Naive B cell (primary cell): ENCODE measurements at regions not wholly inside any gene's neighbourhood (a gene's known extent, or its start where the extent isn't known, plus 50 kb on each side); places are given as distances from the start of the nearest gene placed in this dataset.
A peak's percentile ranks its signal among the peaks of the same experiment; 100 is the strongest.

Experiments
- ATAC-seq, 2 donors: fragments of 150-1000 bp; cut with Tn5 transposase; 2 replicates each; pipeline ENCODE4 v1.10.0; 2021; ENCODE audit warnings: low read depth in 2 of 2, mild to moderate bottlenecking in 2 of 2, moderate library complexity in 2 of 2
- DNase-seq: peaks from one replicate; pipeline ENCODE4 v3.0.0; 2022
- H3K27ac Mint-ChIP-seq, 6 donors: one replicate each; pipeline ENCODE4 v1.8.0; 2020 to 2022; ENCODE audit warnings: mild to moderate bottlenecking in 6 of 6, mixed read lengths in 6 of 6, moderate library complexity in 5 of 6, inconsistent platforms in 2 of 6
- H3K27me3 Mint-ChIP-seq, 3 donors: one replicate each; pipeline ENCODE4 v1.8.0; 2021 to 2022; ENCODE audit warnings: mixed read lengths in 3 of 3, mild to moderate bottlenecking in 1 of 3
- H3K36me3 Mint-ChIP-seq, 2 donors: one replicate each; pipeline ENCODE4 v1.8.0; 2020 to 2022; ENCODE audit warnings: mixed read lengths in 2 of 2, inconsistent platforms in 1 of 2, mild to moderate bottlenecking in 1 of 2
- H3K4me1 Mint-ChIP-seq, 3 donors: one replicate each; pipeline ENCODE4 v1.8.0; 2020 to 2022; ENCODE audit warnings: mixed read lengths in 3 of 3, inconsistent platforms in 1 of 3, mild to moderate bottlenecking in 1 of 3, moderate library complexity in 1 of 3
- H3K4me3 Mint-ChIP-seq, 8 donors: one replicate each; pipeline ENCODE4 v1.8.0; 2020 to 2022; ENCODE audit warnings: mild to moderate bottlenecking in 8 of 8, mixed read lengths in 8 of 8, moderate library complexity in 8 of 8, inconsistent platforms in 2 of 8
- H3K9me3 Mint-ChIP-seq, 7 donors: one replicate each; pipeline ENCODE4 v1.8.0; 2020 to 2022; ENCODE audit warnings: mixed read lengths in 7 of 7, mild to moderate bottlenecking in 5 of 7, inconsistent platforms in 2 of 7, moderate library complexity in 1 of 7

- Mint-ChIP-seq H3K4me3 (no peak overlapping the region), H3K4me1 (no peaks in the 10 kb centered on the region), H3K27ac (peak overlapping the region in 1 of 6 donors; percentile 16), H3K27me3 (peaks cover 8 to 61% (median 43%) of the 10 kb centered on the region in 3 donors), H3K9me3 (peaks cover 0 to 9% (median 3%) of the 10 kb centered on the region in 7 donors), H3K36me3 (peaks cover 0 to 6% of the 10 kb centered on the region in 2 donors)
- ATAC-seq (no peak), DNase-seq (no peak)
These were observed 170.8 kb downstream of the SNAPC1 start for GRCh38 chr14:61932974-61933373.

DNA sequence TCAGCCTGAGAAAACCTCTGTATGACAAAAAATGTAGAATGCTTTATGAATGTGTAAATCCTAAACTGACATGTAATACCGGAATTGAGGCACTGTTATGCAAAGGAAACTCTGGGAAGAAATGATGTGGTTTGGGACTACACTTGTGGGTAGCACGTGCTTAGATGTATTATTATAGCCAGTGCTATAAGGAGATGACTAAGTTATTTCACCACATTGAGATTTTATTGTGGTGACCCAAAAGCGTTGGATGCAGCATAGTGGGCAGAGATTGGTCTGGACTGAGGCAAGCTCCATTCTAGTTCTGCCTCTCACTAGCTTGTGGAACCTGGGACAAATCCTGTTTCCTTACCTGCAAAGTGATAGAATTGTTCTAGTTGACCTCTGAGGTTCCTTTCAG is 172.2 kb downstream of the SNAPC1 start:
- Mint-ChIP-seq H3K9me3 (peaks cover 0 to 9% (median 3%) of the 10 kb centered on the region in 7 donors), H3K4me3 (no peak overlapping the region), H3K27me3 (peaks cover 11 to 69% (median 48%) of the 10 kb centered on the region in 3 donors), H3K27ac (no peak overlapping the region), H3K36me3 (peaks cover 0 to 6% of the 10 kb centered on the region in 2 donors), H3K4me1 (no peaks in the 10 kb centered on the region)
- ATAC-seq (no peak), DNase-seq (no peak)

- H3K27me3 Mint-ChIP-seq = peaks cover 16 to 78% (median 69%) of the 10 kb centered on the region in 3 donors
- peak overlapping the region in 1 of 6 donors; percentile 12 for H3K27ac Mint-ChIP-seq
- H3K4me3 Mint-ChIP-seq = no peak overlapping the region
- peaks cover 0 to 7% (median 2%) of the 10 kb centered on the region in 7 donors for H3K9me3 Mint-ChIP-seq
- H3K36me3 Mint-ChIP-seq = peaks cover 0 to 6% of the 10 kb centered on the region in 2 donors
- H3K4me1 Mint-ChIP-seq = no peaks in the 10 kb centered on the region
- ATAC-seq (no peak), DNase-seq (no peak)
These were observed 177.6 kb downstream of the SNAPC1 start for GRCh38 chr14:61939776-61940175.

DNA sequence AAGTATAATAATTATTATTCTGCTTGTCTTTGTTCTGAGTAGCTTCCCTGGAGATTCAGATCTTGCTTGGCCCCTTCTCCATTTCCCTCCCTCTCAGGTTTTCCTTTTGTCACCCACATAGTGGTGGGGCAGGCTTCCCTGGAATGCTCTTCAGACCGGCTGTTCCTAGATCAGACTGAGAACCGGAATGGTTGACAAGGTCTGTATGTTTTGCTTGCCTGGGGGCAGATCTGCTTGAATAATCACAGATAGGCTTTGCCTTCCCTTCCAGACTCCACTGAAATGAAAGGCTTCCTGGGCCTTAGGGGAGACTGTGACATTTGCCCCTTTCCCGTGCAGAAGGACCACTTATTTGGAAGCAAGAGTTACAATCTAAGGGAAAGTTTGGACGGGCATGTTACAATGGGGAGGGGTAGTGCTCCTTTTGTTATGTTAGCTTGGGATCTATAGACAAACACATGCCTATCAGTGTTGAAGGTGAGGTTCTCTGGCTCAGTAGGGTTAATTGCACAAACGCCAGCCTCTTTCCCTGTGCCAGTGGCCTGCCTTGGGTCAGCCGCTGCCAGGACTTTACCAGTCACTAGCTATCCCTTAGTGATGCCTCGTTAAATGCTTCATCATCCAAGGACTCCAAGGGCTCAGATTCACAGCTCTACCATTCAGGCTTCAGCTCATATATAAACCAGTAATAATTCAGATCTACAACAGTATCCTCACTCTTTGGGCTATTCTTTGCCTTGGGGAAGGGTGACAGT is 178.6 kb downstream of the SNAPC1 start:
- DNase-seq (no peak), ATAC-seq (no peak)
- peaks cover 13 to 70% (median 64%) of the 10 kb centered on the region in 3 donors for H3K27me3 Mint-ChIP-seq
- H3K4me3 Mint-ChIP-seq = no peak overlapping the region
- H3K27ac Mint-ChIP-seq = peak overlapping the region in 1 of 6 donors; percentile 6
- H3K4me1 Mint-ChIP-seq = no peaks in the 10 kb centered on the region
- peaks cover 0 to 6% of the 10 kb centered on the region in 2 donors for H3K36me3 Mint-ChIP-seq
- H3K9me3 Mint-ChIP-seq = peaks cover 0 to 9% (median 3%) of the 10 kb centered on the region in 7 donors

- H3K36me3 Mint-ChIP-seq = peaks cover 0 to 6% of the 10 kb centered on the region in 2 donors
- no peak for DNase-seq
- H3K4me1 Mint-ChIP-seq = no peaks in the 10 kb centered on the region
- H3K4me3 Mint-ChIP-seq = no peak overlapping the region
- peaks cover 13 to 65% (median 63%) of the 10 kb centered on the region in 3 donors for H3K27me3 Mint-ChIP-seq
- peak overlapping the region in 2 of 6 donors; percentile 6 to 30 for H3K27ac Mint-ChIP-seq
- no peak for ATAC-seq
- H3K9me3 Mint-ChIP-seq = peaks cover 0 to 9% (median 3%) of the 10 kb centered on the region in 7 donors
These were observed 179.4 kb downstream of the SNAPC1 start for GRCh38 chr14:61941421-61942150.

DNA sequence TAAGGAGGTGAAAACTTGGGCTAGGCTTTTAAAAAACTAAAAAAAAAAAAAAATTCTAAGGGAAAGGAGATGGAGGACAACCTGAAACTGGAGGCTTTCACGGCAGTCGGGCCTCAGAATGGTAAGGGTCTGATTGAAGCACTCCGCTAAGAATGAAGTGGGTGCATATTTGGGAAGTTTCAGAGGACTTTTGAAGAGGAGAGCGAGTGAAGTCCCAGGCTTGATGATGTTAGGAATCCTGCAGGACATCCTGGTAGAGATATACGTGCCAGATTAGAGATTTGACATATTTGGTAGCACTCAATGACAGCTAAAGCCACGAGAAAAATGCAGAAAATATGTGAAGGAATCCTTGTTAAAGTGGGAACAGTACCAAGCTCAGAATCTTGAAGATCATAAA is 186.2 kb downstream of the SNAPC1 start:
- Mint-ChIP-seq H3K9me3 (peaks cover 0 to 9% (median 3%) of the 10 kb centered on the region in 7 donors), H3K36me3 (no peaks in the 10 kb centered on the region), H3K4me3 (no peak overlapping the region), H3K4me1 (peaks cover 0 to 3% (median 0%) of the 10 kb centered on the region in 3 donors), H3K27ac (no peak overlapping the region), H3K27me3 (peaks cover 0 to 17% (median 2%) of the 10 kb centered on the region in 3 donors)
- DNase-seq (no peak), ATAC-seq (no peak)

GRCh38 chr14:61950340-61950739 is 188.1 kb downstream of the SNAPC1 start:
- DNase-seq (no peak), ATAC-seq (no peak)
- Mint-ChIP-seq H3K4me3 (no peak overlapping the region), H3K4me1 (peaks cover 0 to 3% (median 0%) of the 10 kb centered on the region in 3 donors), H3K36me3 (no peaks in the 10 kb centered on the region), H3K27ac (no peak overlapping the region), H3K27me3 (peaks cover 0 to 17% (median 5%) of the 10 kb centered on the region in 3 donors), H3K9me3 (no peaks in the 10 kb centered on the region)

- H3K4me1 Mint-ChIP-seq = peaks cover 0 to 3% (median 0%) of the 10 kb centered on the region in 3 donors
- H3K9me3 Mint-ChIP-seq = peaks cover 2 to 10% (median 6%) of the 10 kb centered on the region in 7 donors
- H3K27ac Mint-ChIP-seq = peak overlapping the region in 3 of 6 donors; percentile 13 to 72 (median 25)
- DNase-seq (no peak), ATAC-seq (no peak)
- peaks cover 0 to 8% of the 10 kb centered on the region in 2 donors for H3K36me3 Mint-ChIP-seq
- H3K4me3 Mint-ChIP-seq = peak overlapping the region in 1 of 8 donors; percentile 43
- H3K27me3 Mint-ChIP-seq = peaks cover 0 to 31% (median 5%) of the 10 kb centered on the region in 3 donors
These were observed 191.4 kb downstream of the SNAPC1 start for GRCh38 chr14:61953602-61954001.

DNA sequence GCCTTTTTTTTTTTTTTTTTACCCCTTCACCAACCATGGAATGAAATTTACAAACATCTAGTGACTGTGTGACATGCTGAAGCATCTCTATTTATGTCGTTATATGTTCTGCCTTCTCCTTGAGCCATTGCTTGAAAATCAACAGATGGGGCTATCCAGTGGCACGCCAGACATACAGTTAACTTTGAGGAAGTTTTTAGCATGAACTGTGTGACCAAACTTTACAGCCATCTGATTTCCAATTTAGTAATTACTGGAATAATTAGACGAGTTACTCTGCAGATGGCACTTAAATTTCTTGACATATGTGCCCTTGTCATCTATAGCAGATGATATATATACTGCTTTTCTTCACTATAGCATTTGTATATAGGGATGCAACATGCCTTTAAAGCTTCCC is 192.1 kb downstream of the SNAPC1 start:
- DNase-seq (no peak), ATAC-seq (no peak)
- Mint-ChIP-seq H3K4me3 (no peak overlapping the region), H3K27ac (no peak overlapping the region), H3K27me3 (peaks cover 0 to 38% (median 5%) of the 10 kb centered on the region in 3 donors), H3K9me3 (peaks cover 2 to 10% (median 6%) of the 10 kb centered on the region in 7 donors), H3K4me1 (peaks cover 0 to 3% (median 0%) of the 10 kb centered on the region in 3 donors), H3K36me3 (peaks cover 0 to 8% of the 10 kb centered on the region in 2 donors)

GRCh38 chr14:61956517-61956916 is 194.3 kb downstream of the SNAPC1 start:
- peaks cover 2 to 15% (median 8%) of the 10 kb centered on the region in 7 donors for H3K9me3 Mint-ChIP-seq
- H3K27me3 Mint-ChIP-seq = peaks cover 5 to 50% (median 9%) of the 10 kb centered on the region in 3 donors
- no peaks in the 10 kb centered on the region for H3K4me1 Mint-ChIP-seq
- no peak for ATAC-seq
- no peak for DNase-seq
- peaks cover 0 to 8% of the 10 kb centered on the region in 2 donors for H3K36me3 Mint-ChIP-seq
- no peak overlapping the region for H3K4me3 Mint-ChIP-seq
- H3K27ac Mint-ChIP-seq = peak overlapping the region in 1 of 6 donors; percentile 42

DNA sequence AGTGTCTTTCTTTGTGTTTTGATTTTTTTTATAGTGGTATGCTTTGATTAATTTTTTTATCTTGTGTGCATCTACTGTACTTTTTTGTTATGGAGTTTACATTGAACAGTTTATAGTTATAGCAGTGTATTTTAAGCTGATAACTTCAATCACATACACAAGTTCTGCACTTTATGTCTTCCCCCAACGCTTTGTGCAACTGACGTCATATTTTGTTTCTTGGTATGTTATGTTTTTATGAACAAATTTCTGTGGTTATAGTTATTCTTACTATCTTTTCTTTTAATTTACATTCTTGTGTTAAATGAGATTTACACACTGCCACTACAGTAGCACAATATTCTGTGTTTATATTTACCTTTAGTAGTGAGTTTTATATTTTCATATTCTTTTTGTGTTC is 197.1 kb downstream of the SNAPC1 start:
- H3K4me1 Mint-ChIP-seq = no peaks in the 10 kb centered on the region
- H3K36me3 Mint-ChIP-seq = peaks cover 12 to 16% of the 10 kb centered on the region in 2 donors
- H3K27ac Mint-ChIP-seq = no peak overlapping the region
- peaks cover 2 to 29% (median 15%) of the 10 kb centered on the region in 7 donors for H3K9me3 Mint-ChIP-seq
- ATAC-seq (no peak), DNase-seq (no peak)
- H3K4me3 Mint-ChIP-seq = no peak overlapping the region
- H3K27me3 Mint-ChIP-seq = peaks cover 4 to 51% (median 31%) of the 10 kb centered on the region in 3 donors

- no peak for ATAC-seq
- H3K4me1 Mint-ChIP-seq = no peaks in the 10 kb centered on the region
- no peak for DNase-seq
- H3K4me3 Mint-ChIP-seq = no peak overlapping the region
- peaks cover 12 to 13% of the 10 kb centered on the region in 2 donors for H3K36me3 Mint-ChIP-seq
- peaks cover 4 to 49% (median 41%) of the 10 kb centered on the region in 3 donors for H3K27me3 Mint-ChIP-seq
- H3K9me3 Mint-ChIP-seq = peaks cover 2 to 27% (median 12%) of the 10 kb centered on the region in 7 donors
- H3K27ac Mint-ChIP-seq = no peak overlapping the region
These were observed 199.1 kb downstream of the SNAPC1 start for GRCh38 chr14:61961369-61961768.

- ATAC-seq (no peak), DNase-seq (no peak)
- Mint-ChIP-seq H3K4me1 (no peaks in the 10 kb centered on the region), H3K4me3 (no peak overlapping the region), H3K27ac (no peak overlapping the region), H3K36me3 (peaks cover 8 to 12% of the 10 kb centered on the region in 2 donors), H3K27me3 (peaks cover 4 to 60% (median 46%) of the 10 kb centered on the region in 3 donors), H3K9me3 (peaks cover 0 to 23% (median 7%) of the 10 kb centered on the region in 7 donors)
These were observed 201.7 kb downstream of the SNAPC1 start for GRCh38 chr14:61963926-61964325.
